H9 (cell line): ENCODE measurements at regions not wholly inside any gene's neighbourhood (a gene's known extent, or its start where the extent isn't known, plus 50 kb on each side); places are given as distances from the start of the nearest gene placed in this dataset.

Experiments used
- DNase-seq: peaks from one replicate; pipeline ENCODE4 v3.0.0-alpha.2; 2017
- H2AFZ ChIP-seq: one replicate; pipeline ENCODE4 v1.6.1; 2013; ENCODE audit warnings: mild to moderate bottlenecking, low read length, control low read depth, moderate library complexity
- H2AK5ac ChIP-seq: 2 replicates; pipeline ENCODE4 v1.6.1; 2013; ENCODE audit warnings: low read length, control low read depth, mixed read lengths; ENCODE audit not compliant: insufficient read length
- H2BK120ac ChIP-seq: one replicate; pipeline ENCODE4 v1.6.1; 2013; ENCODE audit warnings: low read depth, mild to moderate bottlenecking, low read length, control low read depth, inconsistent platforms; ENCODE audit not compliant: poor library complexity, severe bottlenecking
- H2BK12ac ChIP-seq: 2 replicates; pipeline ENCODE4 v1.6.1; 2013; ENCODE audit warnings: low read length, control low read depth, mixed read lengths, low read depth; ENCODE audit not compliant: insufficient read length
- H2BK15ac ChIP-seq: 2 replicates; pipeline ENCODE4 v1.6.1; 2013; ENCODE audit warnings: low read depth, low read length, control low read depth
- H2BK20ac ChIP-seq: one replicate; pipeline ENCODE4 v1.6.1; 2013; ENCODE audit warnings: low read depth, mild to moderate bottlenecking, low read length, control low read depth, inconsistent platforms; ENCODE audit not compliant: poor library complexity, severe bottlenecking
- H2BK5ac ChIP-seq: 2 replicates; pipeline ENCODE4 v1.6.1; 2013; ENCODE audit warnings: low read length, control low read depth, mixed read lengths; ENCODE audit not compliant: insufficient read length
- H3K14ac ChIP-seq: 2 replicates; pipeline ENCODE4 v1.6.1; 2013; ENCODE audit warnings: low read length, control low read depth; ENCODE audit not compliant: insufficient read depth
- H3K18ac ChIP-seq: 2 replicates; pipeline ENCODE4 v1.6.1; 2013; ENCODE audit warnings: low read depth, mild to moderate bottlenecking, mixed read lengths, low read length, control low read depth; ENCODE audit not compliant: insufficient read length
- H3K23ac ChIP-seq: 2 replicates; pipeline ENCODE4 v1.6.1; 2013; ENCODE audit warnings: low read length, control low read depth, mixed read lengths, low read depth; ENCODE audit not compliant: insufficient read length
- H3K23me2 ChIP-seq: 2 replicates; pipeline ENCODE4 v1.6.1; 2013; ENCODE audit warnings: low read depth, mild to moderate bottlenecking, mixed read lengths, low read length, control low read depth; ENCODE audit not compliant: insufficient read length, poor library complexity, severe bottlenecking
- H3K27ac ChIP-seq: 2 replicates; pipeline ENCODE4 v1.5.1; 2013; ENCODE audit warnings: low read length, control low read depth, mixed read lengths, low read depth; ENCODE audit not compliant: insufficient read length
- H3K27me3 ChIP-seq: 2 replicates; pipeline ENCODE4 v1.6.1; 2013; ENCODE audit warnings: low read length, control low read depth, inconsistent platforms; ENCODE audit not compliant: insufficient read depth
- H3K4ac ChIP-seq: 2 replicates; pipeline ENCODE4 v1.6.1; 2013; ENCODE audit warnings: low read depth, mild to moderate bottlenecking, control low read depth, inconsistent platforms, low read length, moderate library complexity
- H3K4me1 ChIP-seq: 2 replicates; pipeline ENCODE4 v1.6.1; 2013; ENCODE audit warnings: low read length, control low read depth, inconsistent platforms; ENCODE audit not compliant: insufficient read depth
- H3K4me2 ChIP-seq: 2 replicates; pipeline ENCODE4 v1.6.1; 2013; ENCODE audit warnings: low read length, control low read depth, mixed read lengths; ENCODE audit not compliant: insufficient read length, insufficient read depth
- H3K56ac ChIP-seq: 2 replicates; pipeline ENCODE4 v1.6.1; 2013; ENCODE audit warnings: low read depth, mild to moderate bottlenecking, mixed read lengths, low read length, control low read depth; ENCODE audit not compliant: insufficient read length
- H3K79me1 ChIP-seq: 2 replicates; pipeline ENCODE4 v1.6.1; 2013; ENCODE audit warnings: low read depth, mild to moderate bottlenecking, moderate library complexity, low read length, control low read depth, inconsistent platforms; ENCODE audit not compliant: insufficient read depth, poor library complexity, severe bottlenecking
- H3K79me2 ChIP-seq: 2 replicates; pipeline ENCODE4 v1.6.1; 2013; ENCODE audit warnings: low read length, control low read depth, inconsistent platforms; ENCODE audit not compliant: insufficient read depth
- H3K9ac ChIP-seq: 2 replicates; pipeline ENCODE4 v1.6.1; 2013; ENCODE audit warnings: low read length, control low read depth, mixed read lengths; ENCODE audit not compliant: insufficient read length; ENCODE audit errors: extremely low read depth
- H3K9me3 ChIP-seq: one replicate; pipeline ENCODE4 v1.6.1; 2013; ENCODE audit warnings: low read depth, low read length, inconsistent platforms; ENCODE audit not compliant: control insufficient read depth
- H3T11ph ChIP-seq: one replicate; pipeline ENCODE4 v1.6.1; 2013; ENCODE audit warnings: mild to moderate bottlenecking, low read length, control low read depth, inconsistent platforms
- H4K20me1 ChIP-seq: one replicate; pipeline ENCODE4 v1.6.1; 2013; ENCODE audit not compliant: control insufficient read depth, insufficient read length, insufficient read depth
- H4K5ac ChIP-seq: 2 replicates; pipeline ENCODE4 v1.6.1; 2013; ENCODE audit warnings: low read depth, mild to moderate bottlenecking, mixed read lengths, low read length, control low read depth; ENCODE audit not compliant: insufficient read length
- H4K8ac ChIP-seq: replicated peaks from 2 replicates; pipeline ENCODE4 v1.6.1; 2013; ENCODE audit warnings: low read length, control low read depth, mixed read lengths, low read depth; ENCODE audit not compliant: insufficient read length
- H4K91ac ChIP-seq: 2 replicates; pipeline ENCODE4 v1.6.1; 2013; ENCODE audit warnings: low read depth, mild to moderate bottlenecking, moderate library complexity, mixed read lengths, low read length, control low read depth; ENCODE audit not compliant: insufficient read length
- H3K27ac Mint-ChIP-seq, 3 experiments: 2 replicates in 2 of 3; 3 replicates in 1 of 3; pipeline ENCODE4 v1.8.0; 2020 to 2021; ENCODE audit warnings: mixed read lengths in 3 of 3, mild to moderate bottlenecking in 1 of 3, moderate library complexity in 1 of 3
- H3K27me3 Mint-ChIP-seq: 2 replicates; pipeline ENCODE4 v1.8.0; 2021; ENCODE audit warnings: low read depth, mild to moderate bottlenecking, moderate library complexity, mixed read lengths
- H3K36me3 Mint-ChIP-seq, 3 experiments: 2 replicates in 2 of 3; 3 replicates in 1 of 3; pipeline ENCODE4 v1.8.0; 2020 to 2021; ENCODE audit warnings: low read depth in 3 of 3, mixed read lengths in 3 of 3; ENCODE audit not compliant: insufficient read depth in 1 of 3
- H3K4me1 Mint-ChIP-seq, 2 experiments: 2 replicates each; pipeline ENCODE4 v1.8.0; 2020; ENCODE audit warnings: mixed read lengths in 2 of 2
- H3K4me3 Mint-ChIP-seq, 2 experiments: 2 replicates in 1 of 2; 3 replicates in 1 of 2; pipeline ENCODE4 v1.8.0; 2020 to 2021; ENCODE audit warnings: mild to moderate bottlenecking in 2 of 2, mixed read lengths in 2 of 2, moderate library complexity in 1 of 2
- H3K9me3 Mint-ChIP-seq, 2 experiments: 2 replicates in 1 of 2; 3 replicates in 1 of 2; pipeline ENCODE4 v1.8.0; 2020; ENCODE audit warnings: mild to moderate bottlenecking in 2 of 2, mixed read lengths in 2 of 2, moderate library complexity in 1 of 2
- CTCF ChIP-seq: fragments of 200-600 bp; sonication (generic); conservative IDR thresholded peaks from 3 replicates; pipeline ENCODE4 v1.8.0; 2021; ENCODE audit warnings: antibody characterized with exemption, mild to moderate bottlenecking
- WGBS: extraction: QIAGEN DNeasy Blood & Tissue Kit; methylation state at CpG from one replicate; pipeline ENCODE4 v1.1.7; 2013; ENCODE audit warnings: missing lambda C conversion rate, low lambda C conversion rate, mixed read lengths; ENCODE audit not compliant: insufficient read length; ENCODE audit errors: extremely low coverage; 5-methylcytosine and 5-hydroxymethylcytosine counted together

- H4K5ac ChIP-seq, result no peak overlapping the region
- H3K4ac ChIP-seq, result no peak overlapping the region
- no peak overlapping the region for H3K14ac ChIP-seq
- no peaks in the 10 kb centered on the region; the same call in 1 of the 2 replicates for H3K79me2 ChIP-seq
- no peaks in the 10 kb centered on the region for H3K4me1 ChIP-seq
- no peak overlapping the region for H3T11ph ChIP-seq
- H3K23me2 ChIP-seq, result no peaks in the 10 kb centered on the region
- H3K9me3 ChIP-seq, result no peaks in the 10 kb centered on the region
- no peak overlapping the region for H2BK120ac ChIP-seq
- Mint-ChIP-seq H3K36me3 (no peaks in the 10 kb centered on the region), H3K27ac (no peak overlapping the region), H3K9me3 (peaks cover 0 to 43% of the 10 kb centered on the region in 2 experiments; a peak in 2 of 5 replicates), H3K27me3 (no peaks in the 10 kb centered on the region; the same call in 1 of the 2 replicates), H3K4me3 (no peak overlapping the region), H3K4me1 (no peaks in the 10 kb centered on the region)
- H3K9ac ChIP-seq, result no peak overlapping the region
- no peak overlapping the region for H4K8ac ChIP-seq
- no CpG with 5 or more reads among the region's 3 CpGs for WGBS
- H3K4me2 ChIP-seq, result no peak overlapping the region
- no peak overlapping the region for H2BK5ac ChIP-seq
- no peak overlapping the region for H2BK12ac ChIP-seq
- H4K91ac ChIP-seq, result no peak overlapping the region
- H3K79me1 ChIP-seq, result no peaks in the 10 kb centered on the region
- no peak overlapping the region for H2AFZ ChIP-seq
- H3K27ac ChIP-seq, result no peak overlapping the region
- no peak overlapping the region for H3K56ac ChIP-seq
- no peak for DNase-seq
- no peaks in the 10 kb centered on the region for H3K27me3 ChIP-seq
- H2BK15ac ChIP-seq, result no peak overlapping the region
- no peaks in the 10 kb centered on the region for H4K20me1 ChIP-seq
- H3K18ac ChIP-seq, result no peak overlapping the region
- H3K23ac ChIP-seq, result no peak overlapping the region
- no peak overlapping the region for H2AK5ac ChIP-seq
- no peak overlapping the region for H2BK20ac ChIP-seq
- no peak for TF ChIP-seq CTCF
These were observed 199.8 kb upstream of the ZIC3 start for GRCh38 chrX:137366018-137366633.
